Astrocyte (in vitro differentiated cells and primary cell): ENCODE measurements at regions not wholly inside any gene's neighbourhood (a gene's known extent, or its start where the extent isn't known, plus 50 kb on each side); places are given as distances from the start of the nearest gene placed in this dataset.

Experiments used
- DNase-seq: peaks from one replicate; pipeline ENCODE4 v3.0.0-alpha.2; 2010; ENCODE audit warnings: low read depth
- FAIRE-seq: peaks from 2 replicates; lab custom pipeline; 2011; peaks lifted over from hg19 to GRCh38; lab: Jason Lieb, UNC
- H2AFZ ChIP-seq: 2 replicates; pipeline ENCODE4 v1.6.0; 2012; ENCODE audit warnings: low read depth, low read length, inconsistent platforms
- H3K27ac ChIP-seq: 2 replicates; pipeline ENCODE4 v1.5.1; 2011; ENCODE audit warnings: low read depth, low read length, inconsistent platforms
- H3K27me3 ChIP-seq: 2 replicates; pipeline ENCODE4 v1.6.0; 2011; ENCODE audit warnings: low read length, inconsistent platforms; ENCODE audit not compliant: insufficient read depth
- H3K36me3 ChIP-seq: 2 replicates; pipeline ENCODE4 v1.5.1; 2011; ENCODE audit warnings: low read length, inconsistent platforms; ENCODE audit not compliant: insufficient read depth
- H3K4me1 ChIP-seq: 2 replicates; pipeline ENCODE4 v1.5.1; 2011; ENCODE audit warnings: low read length, inconsistent platforms; ENCODE audit not compliant: insufficient read depth
- H3K4me2 ChIP-seq: 2 replicates; pipeline ENCODE4 v1.6.0; 2012; ENCODE audit warnings: low read length, inconsistent platforms
- H3K4me3 ChIP-seq: 2 replicates; pipeline ENCODE4 v1.5.1; 2011; ENCODE audit warnings: low read depth, mild to moderate bottlenecking, low read length, inconsistent platforms; ENCODE audit not compliant: insufficient read depth
- H3K79me2 ChIP-seq: 2 replicates; pipeline ENCODE4 v1.6.0; 2012; ENCODE audit warnings: mild to moderate bottlenecking, low read length, inconsistent platforms; ENCODE audit not compliant: insufficient read depth
- H3K9ac ChIP-seq: 2 replicates; pipeline ENCODE4 v1.6.0; 2012; ENCODE audit warnings: mild to moderate bottlenecking, low read length, inconsistent platforms
- H3K9me3 ChIP-seq: 2 replicates; pipeline ENCODE4 v1.5.1; 2012; ENCODE audit warnings: low read depth, mild to moderate bottlenecking, low read length, inconsistent platforms; ENCODE audit not compliant: insufficient read depth
- H4K20me1 ChIP-seq: 2 replicates; pipeline ENCODE4 v1.6.0; 2012; ENCODE audit warnings: low read length, inconsistent platforms; ENCODE audit not compliant: insufficient read depth
- H3K27ac Mint-ChIP-seq: one replicate; pipeline ENCODE4 v1.8.0; 2021; ENCODE audit warnings: mild to moderate bottlenecking, mixed read lengths; ENCODE audit not compliant: unreplicated experiment
- H3K27me3 Mint-ChIP-seq: one replicate; pipeline ENCODE4 v1.8.0; 2021; ENCODE audit warnings: low read depth, mixed read lengths; ENCODE audit not compliant: unreplicated experiment
- H3K36me3 Mint-ChIP-seq: one replicate; pipeline ENCODE4 v1.8.0; 2021; ENCODE audit warnings: low read depth, mixed read lengths; ENCODE audit not compliant: unreplicated experiment
- H3K4me1 Mint-ChIP-seq: one replicate; pipeline ENCODE4 v1.8.0; 2021; ENCODE audit warnings: low read depth, mixed read lengths; ENCODE audit not compliant: unreplicated experiment
- H3K4me3 Mint-ChIP-seq: one replicate; pipeline ENCODE4 v1.8.0; 2021; ENCODE audit warnings: mild to moderate bottlenecking, moderate library complexity, mixed read lengths; ENCODE audit not compliant: unreplicated experiment
- H3K9me3 Mint-ChIP-seq: one replicate; pipeline ENCODE4 v1.8.0; 2021; ENCODE audit warnings: mild to moderate bottlenecking, mixed read lengths; ENCODE audit not compliant: unreplicated experiment
- CTCF ChIP-seq: IDR thresholded peaks from 2 replicates; pipeline ENCODE4 v1.5.1; 2011; ENCODE audit warnings: low read depth, mild to moderate bottlenecking, inconsistent platforms, low read length, moderate library complexity; ENCODE audit not compliant: insufficient read depth
- EZH2 ChIP-seq: IDR thresholded peaks from 2 replicates; pipeline ENCODE4 v1.6.1; 2012; ENCODE audit warnings: mild to moderate bottlenecking, low read length, inconsistent platforms; ENCODE audit not compliant: insufficient read depth

- Histone ChIP-seq H3K4me2 (no peak overlapping the region), H2AFZ (no peak overlapping the region), H3K4me1 (peaks cover 3% of the 10 kb centered on the region), H3K79me2 (no peaks in the 10 kb centered on the region), H3K27ac (no peak overlapping the region), H3K36me3 (no peaks in the 10 kb centered on the region), H3K27me3 (no peaks in the 10 kb centered on the region), H3K4me3 (no peak overlapping the region), H3K9ac (no peak overlapping the region), H4K20me1 (no peaks in the 10 kb centered on the region), H3K9me3 (no peaks in the 10 kb centered on the region)
- FAIRE-seq, result no peak
- peak; percentile 36 for TF ChIP-seq CTCF
- no peak for TF ChIP-seq EZH2
- Mint-ChIP-seq H3K27me3 (no peaks in the 10 kb centered on the region), H3K4me1 (no peaks in the 10 kb centered on the region), H3K4me3 (no peak overlapping the region), H3K9me3 (no peaks in the 10 kb centered on the region), H3K27ac (no peak overlapping the region), H3K36me3 (no peaks in the 10 kb centered on the region)
- no peak for DNase-seq
Measured at GRCh38 chr18:57859314-57859713, 56.2 kb upstream of the ATP8B1 start.

- Mint-ChIP-seq H3K27ac (no peak overlapping the region), H3K4me1 (no peaks in the 10 kb centered on the region)
- H3K9ac ChIP-seq, result no peak overlapping the region
Measured at GRCh38 chr18:57856557-57857280, 53.6 kb upstream of the ATP8B1 start.

More at GRCh38 chr18:57856557-57857280, 53.6 kb upstream of the ATP8B1 start:
- Mint-ChIP-seq H3K36me3 (no peaks in the 10 kb centered on the region), H3K9me3 (no peaks in the 10 kb centered on the region), H3K4me3 (no peak overlapping the region), H3K27me3 (no peaks in the 10 kb centered on the region)
- no peaks in the 10 kb centered on the region for H4K20me1 ChIP-seq
- H3K36me3 ChIP-seq, result no peaks in the 10 kb centered on the region
- FAIRE-seq (peak; percentile 5), DNase-seq (no peak)
- H3K4me3 ChIP-seq, result no peak overlapping the region
- no peak overlapping the region for H2AFZ ChIP-seq
- H3K4me1 ChIP-seq, result no peaks in the 10 kb centered on the region
- H3K27me3 ChIP-seq, result no peaks in the 10 kb centered on the region
- H3K27ac ChIP-seq, result no peak overlapping the region
- no peaks in the 10 kb centered on the region for H3K9me3 ChIP-seq
- no peak overlapping the region for H3K4me2 ChIP-seq
- H3K79me2 ChIP-seq, result no peaks in the 10 kb centered on the region
- TF ChIP-seq CTCF (no peak), EZH2 (no peak)
